ENCODE measurements at regions not wholly inside any gene's neighbourhood (a gene's known extent, or its start where the extent isn't known, plus 50 kb on each side); places are given as distances from the start of the nearest gene placed in this dataset.

GRCh38 chr7:10571759-10572158, 401.9 kb upstream of the PHF14 start:
- ChIA-PET CTCF (no interaction called here), POLR2A (ENCODE audit: unreplicated experiment) (no interaction called here)
- no peaks in the 10 kb centered on the region for H3K79me1 ChIP-seq (ENCODE audit: low read depth in 1 of 2, low read length in 2 of 2)
- H2BK5ac ChIP-seq (ENCODE audit: low read depth, low read length, poor library complexity, severe bottlenecking), result no peak overlapping the region
- no peaks in the 10 kb centered on the region for H4K20me1 ChIP-seq (ENCODE audit: insufficient read depth, low read length)
- H3K9me3 ChIP-seq (ENCODE audit: control insufficient read depth, insufficient read depth, low read length), result peaks cover 2% of the 10 kb centered on the region; the same call in 1 of the 2 replicates
- H2BK120ac ChIP-seq (ENCODE audit: low read depth, low read length), result no peak overlapping the region
- H3K27ac ChIP-seq (ENCODE audit: insufficient read depth, low read length), result no peak overlapping the region
- intact Hi-C loops (cut with micrococcal nuclease) (no loop called here), in situ Hi-C loops (cut with MboI; ENCODE audit: low sequenced_read_pairs) (no loop called here), dilution Hi-C loops (cut with HindIII; ENCODE audit: low sequenced_read_pairs, unreplicated experiment) (no loop called here)
- no peak overlapping the region for H3K18ac ChIP-seq (ENCODE audit: low read depth, low read length)
- H3K4me3 ChIP-seq (ENCODE audit: insufficient read depth, low read depth, low read length), result no peak overlapping the region
- H3K9ac ChIP-seq (ENCODE audit: low read depth, low read length), result no peak overlapping the region
- no peak overlapping the region for H3K4me2 ChIP-seq (ENCODE audit: low read depth, low read length)
- H2AK5ac ChIP-seq (ENCODE audit: low read depth, low read length), result no peak overlapping the region
- H2AK9ac ChIP-seq (replicated peaks; ENCODE audit: low read depth, low read length, poor library complexity), result no peak overlapping the region
- no peak overlapping the region for H3K4ac ChIP-seq (ENCODE audit: low read depth, low read length)
- H4K91ac ChIP-seq (ENCODE audit: insufficient read depth, low read depth, low read length), result no peak overlapping the region
- no TSS peak for BruUV-seq (replicated peaks)
- H3K9me1 ChIP-seq (ENCODE audit: insufficient read depth, low read length), result no peaks in the 10 kb centered on the region
- H3K14ac ChIP-seq (replicated peaks; ENCODE audit: low read depth, low read length), result no peak overlapping the region
- H2BK15ac ChIP-seq (ENCODE audit: low read depth, low read length), result no peak overlapping the region
- H3K4me1 ChIP-seq (ENCODE audit: control insufficient read depth, insufficient read depth, low read length), result no peaks in the 10 kb centered on the region
- no peak overlapping the region for H3K23ac ChIP-seq (ENCODE audit: low read depth, low read length)
- H2AFZ ChIP-seq (replicated peaks; ENCODE audit: low read length, poor library complexity), result no peak overlapping the region
- H4K8ac ChIP-seq (ENCODE audit: low read depth in 2 of 2, low read length in 2 of 2), result no peak overlapping the region
- no peak for ATAC-seq (ENCODE audit: low read depth)
- WGBS, 2 experiments (ENCODE audit: extremely low coverage in 2 of 2, insufficient read length in 1 of 2), result no CpG with 5 or more reads among the region's 1 CpG
- DNase-seq, result no peak
- no peak overlapping the region for H4K5ac ChIP-seq (ENCODE audit: low read depth, low read length)
- H3K56ac ChIP-seq (ENCODE audit: extremely low read depth, insufficient read depth, low read length), result no peak overlapping the region
- no peaks in the 10 kb centered on the region for H3K27me3 ChIP-seq (ENCODE audit: control insufficient read depth, insufficient read depth, low read length)
- no peaks in the 10 kb centered on the region for H3K36me3 ChIP-seq (ENCODE audit: control insufficient read depth, insufficient read depth, low read length)
- no peak overlapping the region for H2BK20ac ChIP-seq (ENCODE audit: low read depth, low read length)
- TF ChIP-seq RFX5 (IDR thresholded peaks at IDR 0.05; ENCODE audit: low read depth, low read length) (no peak), RAD21 (IDR thresholded peaks at IDR 0.05; ENCODE audit: low read length) (no peak), MAZ (IDR thresholded peaks at IDR 0.05; ENCODE audit: borderline replicate concordance, low read depth, low read length) (no peak), MXI1 (IDR thresholded peaks at IDR 0.05; ENCODE audit: borderline replicate concordance, low read depth, low read length) (no peak), CHD1 (IDR thresholded peaks at IDR 0.05; ENCODE audit: low read depth, low read length) (no peak), RCOR1 (IDR thresholded peaks at IDR 0.05; ENCODE audit: insufficient replicate concordance, low read length) (no peak)
- TF ChIP-seq, protein P1, sequence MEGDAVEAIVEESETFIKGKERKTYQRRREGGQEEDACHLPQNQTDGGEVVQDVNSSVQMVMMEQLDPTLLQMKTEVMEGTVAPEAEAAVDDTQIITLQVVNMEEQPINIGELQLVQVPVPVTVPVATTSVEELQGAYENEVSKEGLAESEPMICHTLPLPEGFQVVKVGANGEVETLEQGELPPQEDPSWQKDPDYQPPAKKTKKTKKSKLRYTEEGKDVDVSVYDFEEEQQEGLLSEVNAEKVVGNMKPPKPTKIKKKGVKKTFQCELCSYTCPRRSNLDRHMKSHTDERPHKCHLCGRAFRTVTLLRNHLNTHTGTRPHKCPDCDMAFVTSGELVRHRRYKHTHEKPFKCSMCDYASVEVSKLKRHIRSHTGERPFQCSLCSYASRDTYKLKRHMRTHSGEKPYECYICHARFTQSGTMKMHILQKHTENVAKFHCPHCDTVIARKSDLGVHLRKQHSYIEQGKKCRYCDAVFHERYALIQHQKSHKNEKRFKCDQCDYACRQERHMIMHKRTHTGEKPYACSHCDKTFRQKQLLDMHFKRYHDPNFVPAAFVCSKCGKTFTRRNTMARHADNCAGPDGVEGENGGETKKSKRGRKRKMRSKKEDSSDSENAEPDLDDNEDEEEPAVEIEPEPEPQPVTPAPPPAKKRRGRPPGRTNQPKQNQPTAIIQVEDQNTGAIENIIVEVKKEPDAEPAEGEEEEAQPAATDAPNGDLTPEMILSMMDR (conservative IDR thresholded peaks at IDR 0.05; ENCODE audit: low read depth, low read length), result no peak

Measured in IMR-90 (cell line).